K562 (cell line): ENCODE measurements at regions not wholly inside any gene's neighbourhood (a gene's known extent, or its start where the extent isn't known, plus 50 kb on each side); places are given as distances from the start of the nearest gene placed in this dataset.

Experiments used
- ATAC-seq: fragments of 200-7000 bp; cut with Tn5 transposase; 3 replicates; pipeline ENCODE4 v1.9.1; 2020; ENCODE audit warnings: moderate library complexity
- BruUV-seq: library from RNA; stranded (reverse); fragments of 400-500 nt; replicated peaks from 2 replicates; lab custom pipeline; 2021; lab: Mats Ljungman, UMichigan
- CTCF ChIA-PET: fragments of 300-600 bp; formaldehyde crosslinking; extraction: SDS; loops from one replicate; lab custom pipeline; 2021; ENCODE audit warnings: low intra/inter-chr PET ratio; lab: Yijun Ruan, JAX
- POLR2A ChIA-PET: fragments of 300-600, 350-650 bp; sonication (Branson Sonifier 250); formaldehyde crosslinking; extraction: SDS; loops from one replicate; lab custom pipeline; 2021; ENCODE audit warnings: antibody characterized with exemption, inconsistent platforms; lab: Yijun Ruan, JAX
- DNase-seq, 4 experiments: peaks; one replicate each; pipeline versions ENCODE4 v3.0.0 to v3.0.0-alpha.2; 2011 to 2018; ENCODE audit warnings: low spot score in 3 of 4, mixed read lengths in 3 of 4; ENCODE audit errors: extremely low read depth in 1 of 4
- FAIRE-seq: peaks from 2 replicates; lab custom pipeline; 2011; peaks lifted over from hg19 to GRCh38; lab: Jason Lieb, UNC
- H2AFZ ChIP-seq: 2 replicates; pipeline ENCODE4 v1.6.0; 2011; ENCODE audit warnings: low read depth, low read length, control low read depth, inconsistent platforms
- H3K27ac ChIP-seq: fragments of 200-600 bp; 3 replicates; pipeline ENCODE4 v1.8.0; 2011; ENCODE audit warnings: low read depth, mild to moderate bottlenecking, control low read depth, inconsistent platforms, low read length, moderate library complexity, mixed read lengths; ENCODE audit errors: extremely low read depth
- H3K27me3 ChIP-seq, 2 experiments: fragments of 300-600 bp in 1 of 2; 2 replicates in 1 of 2; 3 replicates in 1 of 2; pipeline versions ENCODE4 v1.6.0 to v1.8.0; 2011; ENCODE audit warnings: inconsistent platforms in 2 of 2, low read length in 2 of 2, mild to moderate bottlenecking in 1 of 2, mixed read lengths in 1 of 2, moderate library complexity in 1 of 2; ENCODE audit not compliant: control insufficient read depth in 2 of 2, insufficient read depth in 2 of 2
- H3K36me3 ChIP-seq: fragments of 300-600 bp; 3 replicates; pipeline ENCODE4 v1.8.0; 2011; ENCODE audit warnings: mild to moderate bottlenecking, low read length, inconsistent platforms; ENCODE audit not compliant: control insufficient read depth, insufficient read depth
- H3K4me1 ChIP-seq, 2 experiments: fragments of 200-600 bp in 1 of 2; replicated peaks in 1 of 2; 2 replicates in 1 of 2; 3 replicates in 1 of 2; pipeline versions ENCODE4 v1.5.1 to v1.8.0; 2011; ENCODE audit warnings: inconsistent platforms in 2 of 2, low read length in 2 of 2, mild to moderate bottlenecking in 1 of 2, mixed read lengths in 1 of 2, moderate library complexity in 1 of 2; ENCODE audit not compliant: control insufficient read depth in 2 of 2, insufficient read depth in 2 of 2
- H3K4me2 ChIP-seq: 2 replicates; pipeline ENCODE4 v1.6.1; 2011; ENCODE audit warnings: low read length, control low read depth, inconsistent platforms, mixed read lengths; ENCODE audit not compliant: insufficient read depth
- H3K4me3 ChIP-seq: fragments of 200-600 bp; sonication (generic), shearing (Covaris generic); 2 replicates; pipeline ENCODE4 v1.5.1; 2016; ENCODE audit warnings: control low read depth, inconsistent platforms
- H3K79me2 ChIP-seq: fragments of 200-600 bp; 3 replicates; pipeline ENCODE4 v1.8.0; 2011; ENCODE audit warnings: low read length, inconsistent platforms; ENCODE audit not compliant: control insufficient read depth, insufficient read depth
- H3K9ac ChIP-seq, 2 experiments: 2 replicates each; pipeline versions ENCODE4 v1.6.0 to v1.6.1; 2011; ENCODE audit warnings: low read depth in 2 of 2, low read length in 2 of 2, control low read depth in 1 of 2, inconsistent platforms in 1 of 2, mild to moderate bottlenecking in 1 of 2, mixed read lengths in 1 of 2; ENCODE audit not compliant: insufficient read depth in 1 of 2
- H3K9me1 ChIP-seq: one replicate; pipeline ENCODE4 v1.6.0; 2011; ENCODE audit warnings: inconsistent platforms, mild to moderate bottlenecking, low read length, moderate library complexity; ENCODE audit not compliant: control insufficient read depth, insufficient read depth
- H3K9me3 ChIP-seq: replicated peaks from 2 replicates; pipeline ENCODE4 v1.5.1; 2011; ENCODE audit warnings: low read depth, low read length, inconsistent platforms; ENCODE audit not compliant: control insufficient read depth, insufficient read depth
- H4K20me1 ChIP-seq: replicated peaks from 2 replicates; pipeline ENCODE4 v1.6.1; 2011; ENCODE audit warnings: low read length, inconsistent platforms, mixed read lengths; ENCODE audit not compliant: control insufficient read depth, insufficient read depth
- KAT7 ChIP-seq: sonication (generic); formaldehyde crosslinking; IDR thresholded peaks from 2 replicates; pipeline ENCODE4 v1.8.0; 2022; ENCODE audit warnings: missing genetic modification reagents, mild to moderate bottlenecking, borderline replicate concordance
- KHSRP ChIP-seq: fragments of 450-650 bp; IDR thresholded peaks from 2 replicates; pipeline ENCODE4 v1.6.1; 2017
- SP2 ChIP-seq: IDR thresholded peaks from 2 replicates; pipeline ENCODE4 v1.6.1; 2011; ENCODE audit warnings: mild to moderate bottlenecking, low read depth, low read length, moderate library complexity; ENCODE audit not compliant: poor library complexity, severe bottlenecking; ENCODE audit errors: extremely low read depth
- SPI1 ChIP-seq: IDR thresholded peaks from 2 replicates; pipeline ENCODE4 v1.6.1; 2011; ENCODE audit warnings: low read depth, low read length, control low read depth, borderline replicate concordance
- TAF7 ChIP-seq: fragments of 450-650 bp; IDR thresholded peaks from 2 replicates; pipeline ENCODE4 v1.6.1; 2016; ENCODE audit warnings: missing genetic modification characterization, missing compliant biosample characterization
- TEAD2 ChIP-seq: fragments of 450-650 bp; IDR thresholded peaks from 2 replicates; pipeline ENCODE4 v1.6.1; 2016; ENCODE audit warnings: missing genetic modification characterization, control low read depth, missing compliant biosample characterization
- WGBS: fragments of 100-300 bp; shearing (Covaris generic); methylation state at CpG from one replicate; pipeline ENCODE4 v1.1.6; 2016; ENCODE audit warnings: low coverage, mixed read lengths; ENCODE audit not compliant: insufficient coverage; ENCODE audit errors: missing lambda C conversion rate; 5-methylcytosine and 5-hydroxymethylcytosine counted together
- in situ Hi-C: fragments of 300-500 bp; cut with MboI; formaldehyde crosslinking; loops from 4 replicates; pipeline ENCODE4 v1.15.0; 2018; ENCODE audit warnings: inconsistent platforms, mixed read lengths
- intact Hi-C: fragments of 100-400 bp; cut with micrococcal nuclease; formaldehyde crosslinking; loops from 2 replicates; pipeline ENCODE4 v1.14.2; 2022
- TF ChIP-seq, protein P1 (sequence below): fragments of 450-650 bp; IDR thresholded peaks from 2 replicates; pipeline ENCODE4 v1.6.1; 2016; ENCODE audit warnings: low read depth, mild to moderate bottlenecking, moderate library complexity
- TF ChIP-seq, protein P2 (sequence below): fragments of 450-650 bp; formaldehyde crosslinking; IDR thresholded peaks from 2 replicates; pipeline ENCODE4 v1.4.0; 2020; ENCODE audit warnings: mild to moderate bottlenecking, mixed read lengths

DNA sequence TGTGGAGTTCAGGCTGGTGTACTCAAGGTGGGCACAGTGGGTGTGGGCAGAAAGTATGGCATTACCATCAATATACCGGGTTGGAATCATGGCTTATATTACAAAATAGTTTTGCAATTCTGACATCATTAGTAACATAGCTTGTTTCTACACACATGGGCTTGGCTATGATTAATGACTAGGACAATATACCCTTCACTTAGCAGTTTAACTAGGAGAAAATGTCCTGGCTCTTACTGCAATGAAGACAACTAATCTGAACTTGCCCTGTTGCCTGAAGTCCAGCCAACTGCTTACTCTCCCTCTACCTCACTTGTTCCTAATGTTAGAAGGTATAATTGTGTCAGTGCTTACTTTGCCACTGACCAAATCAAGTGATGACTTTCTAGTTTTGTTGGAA is 612.5 kb downstream of the EFNA5 start (continued):
- no peak for TF ChIP-seq KAT7
- no peak for TF ChIP-seq TAF7 (tag)
- TF ChIP-seq KHSRP, result no peak
- TF ChIP-seq TEAD2, result no peak
- no peak for TF ChIP-seq SP2
- no peak for TF ChIP-seq SPI1

- Histone ChIP-seq H3K9me3 (0 out of 2 replicates have a peak, but pooled peaks cover 2% of the 10 kb centered on the region), H3K4me2 (no peak overlapping the region), H3K36me3 (no peaks in the 10 kb centered on the region), H2AFZ (no peak overlapping the region), H3K4me1 (no peaks in the 10 kb centered on the region), H3K9ac (no peak overlapping the region), H3K27me3 (no peaks in the 10 kb centered on the region), H3K27ac (no peak overlapping the region), H3K4me3 (no peak overlapping the region), H4K20me1 (no peaks in the 10 kb centered on the region), H3K9me1 (no peaks in the 10 kb centered on the region), H3K79me2 (no peaks in the 10 kb centered on the region)
- no TSS peak for BruUV-seq
- in situ Hi-C loops (no loop called here), intact Hi-C loops (no loop called here)
- FAIRE-seq (no peak), DNase-seq (no peak), ATAC-seq (no peak)
- 2% methylated on average over 2 of the region's 2 CpGs for WGBS
- TF ChIP-seq, protein P1, sequence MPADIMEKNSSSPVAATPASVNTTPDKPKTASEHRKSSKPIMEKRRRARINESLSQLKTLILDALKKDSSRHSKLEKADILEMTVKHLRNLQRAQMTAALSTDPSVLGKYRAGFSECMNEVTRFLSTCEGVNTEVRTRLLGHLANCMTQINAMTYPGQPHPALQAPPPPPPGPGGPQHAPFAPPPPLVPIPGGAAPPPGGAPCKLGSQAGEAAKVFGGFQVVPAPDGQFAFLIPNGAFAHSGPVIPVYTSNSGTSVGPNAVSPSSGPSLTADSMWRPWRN, result no peak
- TF ChIP-seq, protein P2, sequence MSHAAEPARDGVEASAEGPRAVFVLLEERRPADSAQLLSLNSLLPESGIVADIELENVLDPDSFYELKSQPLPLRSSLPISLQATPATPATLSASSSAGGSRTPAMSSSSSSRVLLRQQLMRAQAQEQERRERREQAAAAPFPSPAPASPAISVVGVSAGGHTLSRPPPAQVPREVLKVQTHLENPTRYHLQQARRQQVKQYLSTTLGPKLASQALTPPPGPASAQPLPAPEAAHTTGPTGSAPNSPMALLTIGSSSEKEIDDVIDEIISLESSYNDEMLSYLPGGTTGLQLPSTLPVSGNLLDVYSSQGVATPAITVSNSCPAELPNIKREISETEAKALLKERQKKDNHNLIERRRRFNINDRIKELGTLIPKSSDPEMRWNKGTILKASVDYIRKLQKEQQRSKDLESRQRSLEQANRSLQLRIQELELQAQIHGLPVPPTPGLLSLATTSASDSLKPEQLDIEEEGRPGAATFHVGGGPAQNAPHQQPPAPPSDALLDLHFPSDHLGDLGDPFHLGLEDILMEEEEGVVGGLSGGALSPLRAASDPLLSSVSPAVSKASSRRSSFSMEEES (CRISPR knock-in tag), result peak; percentile 20; the same call in 1 of the 2 replicates
- ChIA-PET POLR2A (no interaction called here), CTCF (no interaction called here)
These were observed 614.5 kb downstream of the EFNA5 start for GRCh38 chr5:107056278-107056677.
